Testis (tissue), 2 donors: ENCODE measurements at regions not wholly inside any gene's neighbourhood (a gene's known extent, or its start where the extent isn't known, plus 50 kb on each side); places are given as distances from the start of the nearest gene placed in this dataset.
"Not testable (repeated sequence)": the region's sequence is repeated elsewhere in the genome, so short reads cannot be mapped to it uniquely, and the experiment has no call there.

ENCODE experiments used
- DNase-seq: peaks from one replicate; pipeline ENCODE4 v3.0.0-alpha.2; 2019
- H3K27ac ChIP-seq, 2 donors: fragments of 200-600 bp; sonication (generic); one replicate each; pipeline ENCODE4 v1.5.1; 2019
- H3K27me3 ChIP-seq: fragments of 200-600 bp; sonication (generic); one replicate; pipeline ENCODE4 v1.5.1; 2019
- H3K36me3 ChIP-seq: fragments of 200-600 bp; sonication (generic); one replicate; pipeline ENCODE4 v1.5.1; 2017; ENCODE audit warnings: low read depth; ENCODE audit errors: missing control alignments
- H3K4me1 ChIP-seq: fragments of 200-600 bp; sonication (generic); one replicate; pipeline ENCODE4 v1.5.1; 2019
- H3K4me3 ChIP-seq, 2 donors: fragments of 200-600 bp; sonication (generic); one replicate each; pipeline ENCODE4 v1.5.1; 2017 to 2019
- H3K9me3 ChIP-seq: fragments of 200-600 bp; sonication (generic); one replicate; pipeline ENCODE4 v1.5.1; 2017
- WGBS, 2 donors: methylation state at CpG; one replicate each; pipeline ENCODE4 v1.1.5; 2018; 5-methylcytosine and 5-hydroxymethylcytosine counted together
- intact Hi-C: fragments of 100-400 bp; cut with DNase I; formaldehyde crosslinking; loops from one replicate; pipeline ENCODE4 v1.15.1; 2023; ENCODE audit warnings: low total_unique reads

- H3K27me3 ChIP-seq, H3K36me3 ChIP-seq, H3K9me3 ChIP-seq, intact Hi-C loops, H3K4me1 ChIP-seq: not testable (repeated sequence)
- peak; percentile 82 for DNase-seq
- WGBS, 2 donors: 2 to 3% methylated on average over 38 to 41 of the region's 43 CpGs
- Histone ChIP-seq H3K4me3 (peak overlapping the region; percentile 58 to 77), H3K27ac (peak overlapping the region; percentile 91 to 94)
Observed at GRCh38 chr9:39809401-39810226, 454.1 kb downstream of the SPATA31A1 start.

GRCh38 chr9:39810401-39810800 is 454.9 kb downstream of the SPATA31A1 start:
- H3K36me3 ChIP-seq, H3K4me1 ChIP-seq, DNase-seq, H3K4me3 ChIP-seq, H3K27ac ChIP-seq, intact Hi-C loops, H3K9me3 ChIP-seq, H3K27me3 ChIP-seq: not testable (repeated sequence)
- 55 to 72% methylated on average over 2 of the region's 3 CpGs for WGBS, 2 donors

- H3K4me1 ChIP-seq, intact Hi-C loops, H3K27ac ChIP-seq, H3K4me3 ChIP-seq, H3K36me3 ChIP-seq, H3K9me3 ChIP-seq, DNase-seq, H3K27me3 ChIP-seq: not testable (repeated sequence)
- WGBS, 2 donors: 82 to 92% methylated on average over 3 of the region's 3 CpGs
Observed at GRCh38 chr9:39811615-39812014, 456.1 kb downstream of the SPATA31A1 start.

GRCh38 chr9:39828457-39828856 is 473.0 kb downstream of the SPATA31A1 start:
- H3K9me3 ChIP-seq, H3K27ac ChIP-seq, H3K4me3 ChIP-seq, H3K36me3 ChIP-seq, H3K4me1 ChIP-seq, H3K27me3 ChIP-seq, DNase-seq, intact Hi-C loops: not testable (repeated sequence)
- WGBS, 2 donors: 70 to 76% methylated on average over 2 to 3 of the region's 4 CpGs
